ENCODE measurements at regions not wholly inside any gene's neighbourhood (a gene's known extent, or its start where the extent isn't known, plus 50 kb on each side); places are given as distances from the start of the nearest gene placed in this dataset.

- no peaks in the 10 kb centered on the region for H3K36me3 Mint-ChIP-seq
- H3K27ac Mint-ChIP-seq = no peak overlapping the region
- DNase-seq (no peak), ATAC-seq (ENCODE audit: low read depth) (no peak)
- H3K4me1 Mint-ChIP-seq = no peaks in the 10 kb centered on the region
- no peak overlapping the region for H3K4me3 Mint-ChIP-seq
- H3K9me3 Mint-ChIP-seq = peaks cover 8% of the 10 kb centered on the region
- no peaks in the 10 kb centered on the region for H3K27me3 Mint-ChIP-seq
- POLR2A ChIA-PET = no interaction called here
Measured at GRCh38 chr17:71730871-71731270, 389.9 kb upstream of the SOX9 start.

GRCh38 chr17:71735893-71736292 is 384.9 kb upstream of the SOX9 start:
- Mint-ChIP-seq H3K36me3 (no peaks in the 10 kb centered on the region), H3K4me3 (no peak overlapping the region), H3K9me3 (peaks cover 3% of the 10 kb centered on the region), H3K4me1 (no peaks in the 10 kb centered on the region), H3K27ac (no peak overlapping the region), H3K27me3 (no peaks in the 10 kb centered on the region)
- no peak for DNase-seq
- POLR2A ChIA-PET = no interaction called here
- ATAC-seq (ENCODE audit: low read depth) = no peak

GRCh38 chr17:71740866-71741265 is 380.0 kb upstream of the SOX9 start:
- POLR2A ChIA-PET = no interaction called here
- Mint-ChIP-seq H3K4me3 (no peak overlapping the region), H3K4me1 (no peaks in the 10 kb centered on the region), H3K9me3 (peaks cover 2% of the 10 kb centered on the region), H3K36me3 (no peaks in the 10 kb centered on the region), H3K27ac (no peak overlapping the region), H3K27me3 (no peaks in the 10 kb centered on the region)
- ATAC-seq (ENCODE audit: low read depth) = no peak
- no peak for DNase-seq

- DNase-seq = no peak
- no peak overlapping the region for H3K27ac Mint-ChIP-seq
- POLR2A ChIA-PET = no interaction called here
- ATAC-seq (ENCODE audit: low read depth) = no peak
- no peak overlapping the region for H3K4me3 Mint-ChIP-seq
- peaks cover 2% of the 10 kb centered on the region for H3K9me3 Mint-ChIP-seq
- H3K36me3 Mint-ChIP-seq = no peaks in the 10 kb centered on the region
- no peaks in the 10 kb centered on the region for H3K27me3 Mint-ChIP-seq
- no peaks in the 10 kb centered on the region for H3K4me1 Mint-ChIP-seq
Measured at GRCh38 chr17:71741836-71742235, 379.0 kb upstream of the SOX9 start.

- ATAC-seq (ENCODE audit: low read depth) = no peak
- H3K9me3 Mint-ChIP-seq = no peaks in the 10 kb centered on the region
- no peaks in the 10 kb centered on the region for H3K36me3 Mint-ChIP-seq
- no peaks in the 10 kb centered on the region for H3K27me3 Mint-ChIP-seq
- no peak for DNase-seq
- POLR2A ChIA-PET = no interaction called here
- H3K4me3 Mint-ChIP-seq = no peak overlapping the region
- H3K27ac Mint-ChIP-seq = no peak overlapping the region
- no peaks in the 10 kb centered on the region for H3K4me1 Mint-ChIP-seq
Measured at GRCh38 chr17:71748872-71749271, 371.9 kb upstream of the SOX9 start.

- H3K4me1 Mint-ChIP-seq = no peaks in the 10 kb centered on the region
- no peak for ATAC-seq (ENCODE audit: low read depth)
- H3K27me3 Mint-ChIP-seq = no peaks in the 10 kb centered on the region
- POLR2A ChIA-PET = no interaction called here
- no peaks in the 10 kb centered on the region for H3K36me3 Mint-ChIP-seq
- H3K4me3 Mint-ChIP-seq = no peak overlapping the region
- DNase-seq = no peak
- H3K27ac Mint-ChIP-seq = no peak overlapping the region
- H3K9me3 Mint-ChIP-seq = no peaks in the 10 kb centered on the region
Measured at GRCh38 chr17:71753070-71753469, 367.8 kb upstream of the SOX9 start.

GRCh38 chr17:71757156-71757555 is 363.7 kb upstream of the SOX9 start:
- DNase-seq (no peak), ATAC-seq (ENCODE audit: low read depth) (no peak)
- POLR2A ChIA-PET = no interaction called here
- H3K9me3 Mint-ChIP-seq = peaks cover 2% of the 10 kb centered on the region
- H3K36me3 Mint-ChIP-seq = no peaks in the 10 kb centered on the region
- H3K4me1 Mint-ChIP-seq = no peaks in the 10 kb centered on the region
- no peaks in the 10 kb centered on the region for H3K27me3 Mint-ChIP-seq
- no peak overlapping the region for H3K27ac Mint-ChIP-seq
- no peak overlapping the region for H3K4me3 Mint-ChIP-seq

- POLR2A ChIA-PET = no interaction called here
- ATAC-seq (ENCODE audit: low read depth) (no peak), DNase-seq (no peak)
- Mint-ChIP-seq H3K4me1 (no peaks in the 10 kb centered on the region), H3K9me3 (peaks cover 4% of the 10 kb centered on the region), H3K27me3 (no peaks in the 10 kb centered on the region), H3K36me3 (no peaks in the 10 kb centered on the region), H3K27ac (no peak overlapping the region), H3K4me3 (no peak overlapping the region)
Measured at GRCh38 chr17:71757956-71758355, 362.9 kb upstream of the SOX9 start.

GRCh38 chr17:71759422-71760060 is 361.3 kb upstream of the SOX9 start:
- DNase-seq (no peak), ATAC-seq (ENCODE audit: low read depth) (no peak)
- Mint-ChIP-seq H3K9me3 (peaks cover 5% of the 10 kb centered on the region), H3K36me3 (no peaks in the 10 kb centered on the region), H3K27me3 (no peaks in the 10 kb centered on the region), H3K27ac (no peak overlapping the region), H3K4me3 (no peak overlapping the region), H3K4me1 (no peaks in the 10 kb centered on the region)
- POLR2A ChIA-PET = no interaction called here

GRCh38 chr17:71760062-71760720 is 360.6 kb upstream of the SOX9 start:
- no peaks in the 10 kb centered on the region for H3K4me1 Mint-ChIP-seq
- H3K36me3 Mint-ChIP-seq = no peaks in the 10 kb centered on the region
- H3K27me3 Mint-ChIP-seq = no peaks in the 10 kb centered on the region
- POLR2A ChIA-PET = no interaction called here
- ATAC-seq (ENCODE audit: low read depth) (no peak), DNase-seq (no peak)
- peaks cover 6% of the 10 kb centered on the region for H3K9me3 Mint-ChIP-seq
- H3K27ac Mint-ChIP-seq = no peak overlapping the region
- no peak overlapping the region for H3K4me3 Mint-ChIP-seq

- POLR2A ChIA-PET = no interaction called here
- DNase-seq (no peak), ATAC-seq (ENCODE audit: low read depth) (no peak)
- no peaks in the 10 kb centered on the region for H3K27me3 Mint-ChIP-seq
- no peaks in the 10 kb centered on the region for H3K4me1 Mint-ChIP-seq
- H3K9me3 Mint-ChIP-seq = peaks cover 8% of the 10 kb centered on the region
- no peak overlapping the region for H3K27ac Mint-ChIP-seq
- no peak overlapping the region for H3K4me3 Mint-ChIP-seq
- H3K36me3 Mint-ChIP-seq = no peaks in the 10 kb centered on the region
Measured at GRCh38 chr17:71762526-71762925, 358.3 kb upstream of the SOX9 start.

- no peaks in the 10 kb centered on the region for H3K27me3 Mint-ChIP-seq
- no peaks in the 10 kb centered on the region for H3K36me3 Mint-ChIP-seq
- POLR2A ChIA-PET = no interaction called here
- no peak overlapping the region for H3K27ac Mint-ChIP-seq
- peaks cover 6% of the 10 kb centered on the region for H3K9me3 Mint-ChIP-seq
- DNase-seq (no peak), ATAC-seq (ENCODE audit: low read depth) (no peak)
- H3K4me1 Mint-ChIP-seq = no peaks in the 10 kb centered on the region
- H3K4me3 Mint-ChIP-seq = no peak overlapping the region
Measured at GRCh38 chr17:71764505-71764904, 356.3 kb upstream of the SOX9 start.

- no peaks in the 10 kb centered on the region for H3K36me3 Mint-ChIP-seq
- DNase-seq (no peak), ATAC-seq (ENCODE audit: low read depth) (no peak)
- no peaks in the 10 kb centered on the region for H3K4me1 Mint-ChIP-seq
- no peak overlapping the region for H3K27ac Mint-ChIP-seq
- H3K4me3 Mint-ChIP-seq = no peak overlapping the region
- no peaks in the 10 kb centered on the region for H3K27me3 Mint-ChIP-seq
- H3K9me3 Mint-ChIP-seq = peaks cover 6% of the 10 kb centered on the region
- POLR2A ChIA-PET = no interaction called here
Measured at GRCh38 chr17:71765437-71765836, 355.4 kb upstream of the SOX9 start.

GRCh38 chr17:71769850-71770249 is 351.0 kb upstream of the SOX9 start:
- Mint-ChIP-seq H3K27me3 (no peaks in the 10 kb centered on the region), H3K36me3 (no peaks in the 10 kb centered on the region), H3K27ac (no peak overlapping the region), H3K4me1 (no peaks in the 10 kb centered on the region), H3K9me3 (peaks cover 4% of the 10 kb centered on the region), H3K4me3 (no peak overlapping the region)
- POLR2A ChIA-PET = no interaction called here
- ATAC-seq (ENCODE audit: low read depth) = no peak
- no peak for DNase-seq
